ENCODE measurements at regions not wholly inside any gene's neighbourhood (a gene's known extent, or its start where the extent isn't known, plus 50 kb on each side); places are given as distances from the start of the nearest gene placed in this dataset.
"Not testable (repeated sequence)": the region's sequence is repeated elsewhere in the genome, so short reads cannot be mapped to it uniquely, and the experiment has no call there.

GRCh38 chr20:47921408-47921807 lies 136.1 kb upstream of the SULF2 start:
- H3K4me3 ChIP-seq (ENCODE audit: low read depth, low read length): no peak overlapping the region
- TF ChIP-seq, protein P1, sequence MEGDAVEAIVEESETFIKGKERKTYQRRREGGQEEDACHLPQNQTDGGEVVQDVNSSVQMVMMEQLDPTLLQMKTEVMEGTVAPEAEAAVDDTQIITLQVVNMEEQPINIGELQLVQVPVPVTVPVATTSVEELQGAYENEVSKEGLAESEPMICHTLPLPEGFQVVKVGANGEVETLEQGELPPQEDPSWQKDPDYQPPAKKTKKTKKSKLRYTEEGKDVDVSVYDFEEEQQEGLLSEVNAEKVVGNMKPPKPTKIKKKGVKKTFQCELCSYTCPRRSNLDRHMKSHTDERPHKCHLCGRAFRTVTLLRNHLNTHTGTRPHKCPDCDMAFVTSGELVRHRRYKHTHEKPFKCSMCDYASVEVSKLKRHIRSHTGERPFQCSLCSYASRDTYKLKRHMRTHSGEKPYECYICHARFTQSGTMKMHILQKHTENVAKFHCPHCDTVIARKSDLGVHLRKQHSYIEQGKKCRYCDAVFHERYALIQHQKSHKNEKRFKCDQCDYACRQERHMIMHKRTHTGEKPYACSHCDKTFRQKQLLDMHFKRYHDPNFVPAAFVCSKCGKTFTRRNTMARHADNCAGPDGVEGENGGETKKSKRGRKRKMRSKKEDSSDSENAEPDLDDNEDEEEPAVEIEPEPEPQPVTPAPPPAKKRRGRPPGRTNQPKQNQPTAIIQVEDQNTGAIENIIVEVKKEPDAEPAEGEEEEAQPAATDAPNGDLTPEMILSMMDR (IDR thresholded peaks at IDR 0.05; ENCODE audit: low read depth, low read length): no peak
- in situ Hi-C loops (cut with HindIII; ENCODE audit: low sequenced_read_pairs): no loop called here
- no peak for DNase-seq (ENCODE audit: low read depth, low spot score)

GRCh38 chr20:47917549-47918070 lies 132.3 kb upstream of the SULF2 start:
- DNase-seq (ENCODE audit: low read depth, low spot score): no peak
- TF ChIP-seq, protein P1 (IDR thresholded peaks at IDR 0.05; ENCODE audit: low read depth, low read length): no peak
- no peak overlapping the region for H3K4me3 ChIP-seq (ENCODE audit: low read depth, low read length)
- in situ Hi-C loops (cut with HindIII; ENCODE audit: low sequenced_read_pairs): no loop called here

DNA sequence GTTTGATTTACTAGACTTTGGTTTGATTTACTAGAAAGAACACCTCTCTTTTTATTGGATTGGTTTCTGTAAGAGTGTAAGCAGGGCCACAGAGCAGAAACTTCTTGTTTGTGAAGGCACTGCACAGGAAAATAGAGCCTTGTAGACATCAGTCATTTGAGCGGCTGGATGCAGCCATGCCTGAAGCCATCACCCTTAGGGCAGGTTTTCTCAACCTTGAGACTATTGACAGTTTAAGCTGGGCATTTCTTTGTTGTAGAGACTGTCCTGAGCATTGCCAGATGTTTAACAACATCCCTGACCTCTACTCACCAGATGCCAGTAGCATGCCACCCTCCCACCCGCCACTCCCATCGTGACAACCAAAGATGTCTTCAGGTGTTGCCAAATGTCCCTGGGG lies 130.2 kb upstream of the SULF2 start:
- in situ Hi-C loops (cut with HindIII; ENCODE audit: low sequenced_read_pairs): no loop called here
- no peak for DNase-seq (ENCODE audit: low read depth, low spot score)

GRCh38 chr20:47914792-47915191 lies 129.5 kb upstream of the SULF2 start:
- no peak overlapping the region for H3K4me3 ChIP-seq (ENCODE audit: low read depth, low read length)
- no peak for DNase-seq (ENCODE audit: low read depth, low spot score)
- TF ChIP-seq, protein P1 (IDR thresholded peaks at IDR 0.05; ENCODE audit: low read depth, low read length): no peak
- in situ Hi-C loops (cut with HindIII; ENCODE audit: low sequenced_read_pairs): no loop called here

More for the DNA sequence above, 130.2 kb upstream of the SULF2 start:
- no peak overlapping the region for H3K4me3 ChIP-seq (ENCODE audit: low read depth, low read length)
- TF ChIP-seq, protein P1 (IDR thresholded peaks at IDR 0.05; ENCODE audit: low read depth, low read length): no peak

GRCh38 chr20:47912786-47913501 lies 127.7 kb upstream of the SULF2 start:
- DNase-seq (ENCODE audit: low read depth, low spot score); in situ Hi-C loops (cut with HindIII; ENCODE audit: low sequenced_read_pairs); H3K4me3 ChIP-seq (ENCODE audit: low read depth, low read length): not testable (repeated sequence)

DNA sequence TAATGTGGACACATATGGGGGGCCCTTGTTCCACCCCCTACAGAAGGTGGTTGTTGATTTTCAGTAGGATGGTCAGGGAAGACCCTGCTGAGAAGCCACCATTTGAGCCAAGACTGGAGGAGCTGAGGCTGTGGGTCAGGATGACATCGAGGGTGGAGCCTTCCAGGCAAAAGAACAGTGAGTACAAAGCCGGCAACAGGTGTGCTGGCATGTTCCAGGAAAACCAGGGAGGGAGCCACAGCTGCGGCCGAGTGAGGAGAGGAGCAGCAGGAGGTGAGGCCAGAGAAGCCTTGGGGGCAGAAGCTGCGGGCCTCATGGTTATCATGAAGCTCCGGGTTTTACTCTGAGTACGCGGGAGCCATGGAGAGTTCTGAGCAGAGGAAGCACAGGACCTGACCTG lies 126.9 kb upstream of the SULF2 start:
- DNase-seq (ENCODE audit: low read depth, low spot score); H3K4me3 ChIP-seq (ENCODE audit: low read depth, low read length); in situ Hi-C loops (cut with HindIII; ENCODE audit: low sequenced_read_pairs): not testable (repeated sequence)

DNA sequence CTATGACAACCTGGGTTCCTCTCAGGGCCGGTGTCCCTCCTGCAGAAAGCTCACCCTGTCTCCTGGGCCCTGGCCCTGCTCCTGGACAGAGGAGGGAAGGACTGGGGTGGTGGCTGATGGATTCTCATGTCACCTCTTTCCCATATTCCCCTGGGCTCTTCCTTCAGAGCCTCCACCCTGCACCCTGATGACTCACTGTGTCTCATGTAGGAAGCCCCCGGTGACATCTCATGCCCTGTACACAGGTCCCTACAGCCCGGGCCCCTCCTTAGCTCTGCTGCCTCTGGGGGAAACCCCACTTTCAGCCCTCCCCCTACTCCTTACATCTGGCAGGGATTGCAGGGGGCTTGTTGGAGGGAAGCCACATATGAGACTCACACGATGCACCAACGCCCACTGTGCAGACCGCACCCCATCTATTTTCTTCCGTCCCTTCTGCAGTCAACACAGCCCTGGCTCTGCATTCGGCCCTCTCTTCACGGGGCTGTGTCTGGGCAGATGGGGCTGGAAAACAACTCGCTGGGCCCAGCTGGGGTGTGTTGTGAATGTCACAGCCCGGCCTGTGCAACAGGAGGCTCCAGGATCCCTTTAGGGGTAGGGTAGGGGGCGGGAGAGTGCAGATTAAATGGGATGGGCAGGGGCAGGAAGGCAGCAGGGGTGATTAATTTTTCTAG lies 124.6 kb upstream of the SULF2 start:
- DNase-seq (ENCODE audit: low read depth, low spot score); in situ Hi-C loops (cut with HindIII; ENCODE audit: low sequenced_read_pairs); H3K4me3 ChIP-seq (ENCODE audit: low read depth, low read length): not testable (repeated sequence)

- DNase-seq (ENCODE audit: low read depth, low spot score); in situ Hi-C loops (cut with HindIII; ENCODE audit: low sequenced_read_pairs); H3K4me3 ChIP-seq (ENCODE audit: low read depth, low read length): not testable (repeated sequence)
Observed at GRCh38 chr20:47908361-47909035, 123.2 kb upstream of the SULF2 start.

- in situ Hi-C loops (cut with HindIII; ENCODE audit: low sequenced_read_pairs); DNase-seq (ENCODE audit: low read depth, low spot score); H3K4me3 ChIP-seq (ENCODE audit: low read depth, low read length): not testable (repeated sequence)
Observed at GRCh38 chr20:47907951-47908350, 122.7 kb upstream of the SULF2 start.
